BE2C (cell line): ENCODE measurements at regions not wholly inside any gene's neighbourhood (a gene's known extent, or its start where the extent isn't known, plus 50 kb on each side); places are given as distances from the start of the nearest gene placed in this dataset.

Experiments
- DNase-seq: peaks from one replicate; pipeline ENCODE4 v3.0.0-alpha.2; 2020
- H3K27me3 ChIP-seq: fragments of 250-450 bp; sonication (Bioruptor Pico); 2 replicates; pipeline ENCODE4 v1.5.1; 2020; ENCODE audit warnings: mild to moderate bottlenecking
- H3K36me3 ChIP-seq: fragments of 250-450 bp; sonication (Bioruptor Pico); 2 replicates; pipeline ENCODE4 v1.5.1; 2020; ENCODE audit warnings: mild to moderate bottlenecking
- H3K4me1 ChIP-seq: fragments of 250-450 bp; sonication (Bioruptor Pico); 2 replicates; pipeline ENCODE4 v1.5.1; 2020
- H3K4me3 ChIP-seq: 2 replicates; pipeline ENCODE4 v1.5.1; 2011; ENCODE audit warnings: low read depth, low read length
- H3K9me3 ChIP-seq: fragments of 250-450 bp; sonication (Bioruptor Pico); 2 replicates; pipeline ENCODE4 v1.5.1; 2020
- CTCF ChIP-seq: IDR thresholded peaks from 2 replicates; pipeline ENCODE4 v1.5.1; 2012; ENCODE audit warnings: mild to moderate bottlenecking, low read depth, low read length

- Histone ChIP-seq H3K4me3 (no peak overlapping the region), H3K27me3 (no peaks in the 10 kb centered on the region), H3K9me3 (no peaks in the 10 kb centered on the region), H3K4me1 (no peaks in the 10 kb centered on the region), H3K36me3 (no peaks in the 10 kb centered on the region)
- no peak for TF ChIP-seq CTCF
- DNase-seq = no peak
Measured at GRCh38 chrX:94065091-94065490, 391.1 kb downstream of the FAM133A start.

GRCh38 chrX:94089149-94089548 is 415.1 kb downstream of the FAM133A start:
- Histone ChIP-seq H3K36me3 (no peaks in the 10 kb centered on the region), H3K4me3 (no peak overlapping the region), H3K9me3 (no peaks in the 10 kb centered on the region), H3K27me3 (no peaks in the 10 kb centered on the region), H3K4me1 (no peaks in the 10 kb centered on the region)
- TF ChIP-seq CTCF = no peak
- no peak for DNase-seq

GRCh38 chrX:94097868-94098267 is 423.9 kb downstream of the FAM133A start:
- Histone ChIP-seq H3K4me3 (no peak overlapping the region), H3K36me3 (no peaks in the 10 kb centered on the region), H3K4me1 (no peaks in the 10 kb centered on the region), H3K27me3 (no peaks in the 10 kb centered on the region), H3K9me3 (no peaks in the 10 kb centered on the region)
- TF ChIP-seq CTCF = no peak
- no peak for DNase-seq

- no peaks in the 10 kb centered on the region for H3K27me3 ChIP-seq
- no peak for TF ChIP-seq CTCF
- no peaks in the 10 kb centered on the region for H3K4me1 ChIP-seq
- no peaks in the 10 kb centered on the region for H3K36me3 ChIP-seq
- H3K9me3 ChIP-seq = no peaks in the 10 kb centered on the region
- DNase-seq = no peak
- no peak overlapping the region for H3K4me3 ChIP-seq
Measured at GRCh38 chrX:94107981-94108380, 434.0 kb downstream of the FAM133A start.

GRCh38 chrX:94114362-94114761 is 440.4 kb downstream of the FAM133A start:
- no peak for DNase-seq

GRCh38 chrX:94121799-94122198 is 447.8 kb downstream of the FAM133A start:
- no peak for TF ChIP-seq CTCF
- H3K27me3 ChIP-seq = no peaks in the 10 kb centered on the region
- DNase-seq = no peak
- no peaks in the 10 kb centered on the region for H3K9me3 ChIP-seq
- no peaks in the 10 kb centered on the region for H3K36me3 ChIP-seq
- H3K4me3 ChIP-seq = no peak overlapping the region
- H3K4me1 ChIP-seq = no peaks in the 10 kb centered on the region

More at GRCh38 chrX:94114362-94114761, 440.4 kb downstream of the FAM133A start:
- Histone ChIP-seq H3K27me3 (no peaks in the 10 kb centered on the region), H3K9me3 (no peaks in the 10 kb centered on the region), H3K36me3 (no peaks in the 10 kb centered on the region), H3K4me3 (no peak overlapping the region), H3K4me1 (no peaks in the 10 kb centered on the region)
- no peak for TF ChIP-seq CTCF
